Vagina (tissue), 2 donors: ENCODE measurements at regions not wholly inside any gene's neighbourhood (a gene's known extent, or its start where the extent isn't known, plus 50 kb on each side); places are given as distances from the start of the nearest gene placed in this dataset.

Experiments
- POLR2AphosphoS5 ChIP-seq, 2 donors: sonication (generic); formaldehyde crosslinking; IDR thresholded peaks; one replicate each; pipeline ENCODE4 v1.9.0; 2017; ENCODE audit warnings: antibody characterized with exemption in 2 of 2, mild to moderate bottlenecking in 2 of 2, low read depth in 1 of 2; ENCODE audit not compliant: insufficient read depth in 1 of 2
- TF ChIP-seq, protein P1 (sequence below), 3 experiments: fragments of 450-650 bp in 2 of 3; fragments of 200-600 bp in 1 of 3; sonication (generic) in 1 of 3; IDR thresholded peaks; one replicate each; pipeline ENCODE4 v1.5.1; 2017 to 2019; ENCODE audit warnings: antibody characterized with exemption in 3 of 3, mild to moderate bottlenecking in 2 of 3, moderate library complexity in 2 of 3

DNA sequence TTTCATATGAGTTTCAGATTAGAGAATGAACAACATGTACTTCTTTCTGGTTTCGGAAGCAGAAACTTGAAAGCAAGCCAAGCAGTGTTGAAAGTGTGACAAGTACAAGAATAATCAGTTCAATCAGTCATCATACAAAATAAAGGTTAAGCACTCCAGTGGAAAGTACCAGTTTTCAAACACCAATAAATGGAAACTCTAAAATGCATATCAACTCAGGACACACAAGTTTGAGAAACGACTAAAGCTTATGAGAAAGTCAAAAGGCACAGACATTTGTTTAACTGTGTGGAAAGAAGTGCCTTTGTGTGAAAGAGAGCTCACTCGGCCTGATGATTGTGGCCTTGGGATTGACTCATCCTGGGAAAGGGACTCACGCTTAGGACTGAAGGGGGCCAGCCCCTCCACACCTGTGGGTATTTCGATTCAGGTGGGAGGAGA, 60.6 kb upstream of the AKR1C1 start:
- TF ChIP-seq, protein P1, sequence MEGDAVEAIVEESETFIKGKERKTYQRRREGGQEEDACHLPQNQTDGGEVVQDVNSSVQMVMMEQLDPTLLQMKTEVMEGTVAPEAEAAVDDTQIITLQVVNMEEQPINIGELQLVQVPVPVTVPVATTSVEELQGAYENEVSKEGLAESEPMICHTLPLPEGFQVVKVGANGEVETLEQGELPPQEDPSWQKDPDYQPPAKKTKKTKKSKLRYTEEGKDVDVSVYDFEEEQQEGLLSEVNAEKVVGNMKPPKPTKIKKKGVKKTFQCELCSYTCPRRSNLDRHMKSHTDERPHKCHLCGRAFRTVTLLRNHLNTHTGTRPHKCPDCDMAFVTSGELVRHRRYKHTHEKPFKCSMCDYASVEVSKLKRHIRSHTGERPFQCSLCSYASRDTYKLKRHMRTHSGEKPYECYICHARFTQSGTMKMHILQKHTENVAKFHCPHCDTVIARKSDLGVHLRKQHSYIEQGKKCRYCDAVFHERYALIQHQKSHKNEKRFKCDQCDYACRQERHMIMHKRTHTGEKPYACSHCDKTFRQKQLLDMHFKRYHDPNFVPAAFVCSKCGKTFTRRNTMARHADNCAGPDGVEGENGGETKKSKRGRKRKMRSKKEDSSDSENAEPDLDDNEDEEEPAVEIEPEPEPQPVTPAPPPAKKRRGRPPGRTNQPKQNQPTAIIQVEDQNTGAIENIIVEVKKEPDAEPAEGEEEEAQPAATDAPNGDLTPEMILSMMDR (IDR thresholded peaks at IDR 0.05) = no peak
- TF ChIP-seq POLR2AphosphoS5 (IDR thresholded peaks at IDR 0.05; ENCODE audit: insufficient read depth in 1 of 2, low read depth in 1 of 2) = peak in 1 of 2 donors; percentile 70
